Erythroblast (primary cell): ENCODE measurements at regions not wholly inside any gene's neighbourhood (a gene's known extent, or its start where the extent isn't known, plus 50 kb on each side); places are given as distances from the start of the nearest gene placed in this dataset.

ENCODE experiments used
- DNase-seq, 2 experiments: peaks; one replicate each; lab custom pipeline; 2025; lab: John Stamatoyannopoulos, UW
- GATA1 ChIP-seq: IDR thresholded peaks from 2 replicates; pipeline ENCODE4 v1.6.1; 2011; ENCODE audit warnings: low read depth, mild to moderate bottlenecking, control low read depth, low read length, moderate library complexity
- POLR2A ChIP-seq: IDR thresholded peaks from 2 replicates; pipeline ENCODE4 v1.6.1; 2011; ENCODE audit warnings: mild to moderate bottlenecking, low read length

GRCh38 chr2:177127821-177128220, 84.8 kb upstream of the HNRNPA3 start:
- TF ChIP-seq GATA1 (no peak), POLR2A (no peak)
- DNase-seq = no peak

GRCh38 chr2:177129610-177130009, 83.0 kb upstream of the HNRNPA3 start:
- no peak for DNase-seq
- TF ChIP-seq GATA1 = no peak
- no peak for TF ChIP-seq POLR2A

GRCh38 chr2:177131858-177132257, 80.7 kb upstream of the HNRNPA3 start:
- no peak for DNase-seq
- TF ChIP-seq POLR2A (no peak), GATA1 (no peak)

GRCh38 chr2:177138823-177139222, 73.8 kb upstream of the HNRNPA3 start:
- TF ChIP-seq POLR2A (no peak), GATA1 (no peak)
- no peak for DNase-seq

GRCh38 chr2:177141866-177142265, 70.7 kb upstream of the HNRNPA3 start:
- TF ChIP-seq POLR2A (no peak), GATA1 (no peak)
- DNase-seq = no peak

GRCh38 chr2:177143444-177143843, 69.2 kb upstream of the HNRNPA3 start:
- no peak for DNase-seq
- TF ChIP-seq GATA1 (no peak), POLR2A (no peak)

- TF ChIP-seq GATA1 (no peak), POLR2A (no peak)
- peak; percentile 34 to 50 for DNase-seq
These were observed 65.4 kb upstream of the HNRNPA3 start for GRCh38 chr2:177147093-177147694.

GRCh38 chr2:177147834-177148445, 64.7 kb upstream of the HNRNPA3 start:
- no peak for DNase-seq
- TF ChIP-seq POLR2A (no peak), GATA1 (no peak)

GRCh38 chr2:177148477-177149154, 64.0 kb upstream of the HNRNPA3 start:
- peak; percentile 47 to 72 for DNase-seq
- TF ChIP-seq GATA1 = no peak
- no peak for TF ChIP-seq POLR2A

GRCh38 chr2:177149155-177149503, 63.5 kb upstream of the HNRNPA3 start:
- DNase-seq = no peak
- no peak for TF ChIP-seq POLR2A
- TF ChIP-seq GATA1 = no peak

- TF ChIP-seq POLR2A (no peak), GATA1 (no peak)
- DNase-seq = no peak
These were observed 58.8 kb upstream of the HNRNPA3 start for GRCh38 chr2:177153805-177154204.

- TF ChIP-seq POLR2A (no peak), GATA1 (no peak)
- DNase-seq = no peak
These were observed 57.8 kb upstream of the HNRNPA3 start for GRCh38 chr2:177154809-177155208.

GRCh38 chr2:177155631-177156030, 57.0 kb upstream of the HNRNPA3 start:
- TF ChIP-seq POLR2A = no peak
- no peak for TF ChIP-seq GATA1
- no peak for DNase-seq

GRCh38 chr2:177161741-177162460, 50.7 kb upstream of the HNRNPA3 start:
- peak; percentile 20 to 26 for DNase-seq
- TF ChIP-seq POLR2A (no peak), GATA1 (no peak)
